HG03064 (cell line): ENCODE measurements at regions not wholly inside any gene's neighbourhood (a gene's known extent, or its start where the extent isn't known, plus 50 kb on each side); places are given as distances from the start of the nearest gene placed in this dataset.

ENCODE experiments used
- ATAC-seq: cut with Tn5 transposase; IDR thresholded peaks from one replicate; pipeline ENCODE4 v1.9.1; 2021; ENCODE audit warnings: low read depth; ENCODE audit not compliant: unreplicated experiment

- no peak for ATAC-seq
Observed at GRCh38 chr4:179447308-179447707, 2005.1 kb upstream of the AGA start.

DNA sequence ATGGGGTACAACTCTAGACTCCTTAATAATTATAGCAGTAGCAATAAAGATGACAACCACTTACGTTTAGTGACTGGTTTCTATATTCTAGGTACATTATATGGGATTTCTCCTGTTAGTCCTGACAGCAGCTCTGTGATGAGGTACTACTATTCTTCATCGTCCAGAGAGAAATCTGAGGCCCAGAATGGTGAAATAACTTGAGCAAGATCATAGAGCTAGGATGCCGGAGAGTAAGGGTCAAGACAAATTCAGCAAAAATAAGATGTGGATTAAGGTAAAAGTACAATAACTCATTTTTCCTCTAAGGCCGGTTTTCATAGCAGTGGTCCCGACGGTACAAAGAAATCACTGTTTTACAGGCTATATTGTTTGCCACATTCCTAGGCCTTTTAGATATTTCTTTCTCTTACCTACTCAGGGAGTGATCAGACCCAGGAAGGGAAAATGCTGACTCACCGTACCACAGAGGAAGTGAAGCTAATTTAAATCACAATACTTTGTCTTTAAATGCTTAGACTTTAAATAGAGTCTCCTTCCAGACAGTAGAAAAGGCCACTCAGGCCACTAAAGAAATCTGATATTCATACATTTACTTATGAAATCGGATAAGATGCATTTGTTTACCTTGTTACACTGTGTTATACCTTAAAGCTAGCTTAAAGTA lies 2023.0 kb upstream of the AGA start:
- ATAC-seq: no peak

GRCh38 chr4:179467878-179468277 lies 2025.6 kb upstream of the AGA start:
- ATAC-seq: no peak

DNA sequence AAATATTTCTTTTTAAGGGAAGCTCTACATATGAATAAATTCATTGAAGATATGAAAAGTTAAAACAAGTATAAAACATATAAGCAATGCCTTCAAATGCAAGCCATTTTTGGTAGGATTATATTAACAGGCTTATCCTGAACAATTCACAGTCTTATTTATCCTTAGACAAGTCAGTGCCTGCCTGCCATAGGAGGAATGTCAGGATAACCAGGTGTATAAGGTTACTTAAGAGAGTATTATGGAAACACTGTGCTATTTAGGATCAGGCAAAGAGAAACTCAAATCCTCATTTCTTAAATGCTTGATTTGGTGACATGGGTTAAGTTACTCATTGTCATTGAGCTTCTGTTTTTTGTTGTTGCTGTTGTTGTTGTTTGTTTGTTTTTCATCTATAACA lies 2029.9 kb upstream of the AGA start:
- no peak for ATAC-seq

GRCh38 chr4:179478608-179479007 lies 2036.4 kb upstream of the AGA start:
- no peak for ATAC-seq

- no peak for ATAC-seq
Observed at GRCh38 chr4:179485781-179486180, 2043.5 kb upstream of the AGA start.

GRCh38 chr4:179486570-179487335 lies 2044.5 kb upstream of the AGA start:
- ATAC-seq: no peak

DNA sequence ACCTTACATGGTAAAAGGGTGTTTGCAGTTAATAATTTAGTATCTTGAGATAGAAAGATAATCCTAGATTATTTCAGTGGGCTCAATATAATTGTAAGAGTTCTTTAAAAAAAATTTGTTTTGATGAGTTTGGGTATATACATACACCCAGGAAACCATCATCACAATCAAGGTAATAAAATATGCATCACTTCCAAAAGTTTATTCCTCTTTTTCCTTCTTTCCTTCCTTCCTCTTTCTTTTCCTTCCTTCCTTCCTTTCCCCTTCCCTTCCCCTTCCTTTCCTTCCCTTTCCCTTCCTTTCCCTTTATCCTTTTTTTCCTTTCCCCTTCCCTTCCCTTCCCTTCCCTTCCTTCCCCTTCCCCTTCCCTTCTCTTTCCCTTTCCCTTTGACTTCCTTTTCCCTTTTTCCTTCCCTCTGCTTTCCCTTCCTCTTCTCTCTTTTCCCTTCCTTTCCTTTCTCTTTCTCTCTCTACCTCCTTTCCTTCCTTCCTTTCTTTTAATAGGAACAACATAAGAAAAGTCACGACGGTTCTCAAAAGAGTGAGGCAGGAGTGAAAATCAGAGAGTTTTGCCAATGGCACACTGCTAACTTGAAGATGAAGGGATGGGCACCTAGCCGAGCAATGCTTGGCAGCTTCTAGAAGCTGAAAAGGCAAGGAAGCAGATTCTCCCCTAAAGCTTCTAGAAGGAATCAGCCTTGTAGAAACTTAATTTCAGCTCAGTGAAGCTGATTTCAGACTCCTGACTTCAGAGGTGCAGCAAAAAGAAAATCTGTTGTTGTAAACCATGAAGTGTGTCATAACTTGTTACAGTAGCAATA lies 2050.2 kb upstream of the AGA start:
- no peak for ATAC-seq

- ATAC-seq: no peak
Observed at GRCh38 chr4:179503976-179504375, 2061.7 kb upstream of the AGA start.

DNA sequence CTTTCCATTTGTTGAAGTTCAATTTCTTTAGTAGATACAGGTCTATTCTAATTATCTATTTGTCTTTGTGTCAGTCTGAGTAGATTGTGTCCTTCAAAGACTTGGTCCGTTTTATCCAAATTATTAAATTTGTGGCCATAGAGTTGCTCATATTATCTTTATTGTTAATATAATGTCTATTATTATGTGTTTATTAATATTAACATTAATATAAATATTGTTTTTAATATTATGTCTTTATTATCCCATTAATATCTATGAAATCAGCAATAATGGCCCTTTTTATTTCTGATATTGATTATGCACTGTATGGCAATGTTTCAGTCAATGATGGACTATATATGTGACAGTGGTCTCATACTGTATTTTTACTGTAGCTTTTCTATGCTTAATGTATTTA lies 2067.3 kb upstream of the AGA start:
- ATAC-seq: no peak

- no peak for ATAC-seq
Observed at GRCh38 chr4:179521952-179522351, 2079.7 kb upstream of the AGA start.

GRCh38 chr4:179530958-179531357 lies 2088.7 kb upstream of the AGA start:
- ATAC-seq: no peak

DNA sequence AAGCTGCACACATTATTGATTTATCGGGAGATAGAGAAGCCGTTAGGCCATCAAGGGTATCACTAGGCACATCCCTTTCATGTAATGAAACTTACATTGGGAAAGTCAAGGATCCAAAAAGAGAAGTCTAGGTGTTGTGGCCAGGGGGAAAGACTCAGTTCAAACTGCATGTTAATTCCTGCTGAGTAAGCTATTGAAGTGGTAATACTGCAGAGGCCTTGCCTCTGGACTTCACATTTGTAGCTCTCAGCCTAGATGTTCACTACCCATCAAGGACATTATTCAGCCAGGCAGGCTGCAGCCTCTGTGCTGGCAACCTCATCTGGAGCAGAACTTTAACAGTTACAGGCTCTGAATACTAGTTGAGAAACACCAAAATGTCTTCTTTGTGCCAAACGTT lies 2094.5 kb upstream of the AGA start:
- ATAC-seq: no peak

DNA sequence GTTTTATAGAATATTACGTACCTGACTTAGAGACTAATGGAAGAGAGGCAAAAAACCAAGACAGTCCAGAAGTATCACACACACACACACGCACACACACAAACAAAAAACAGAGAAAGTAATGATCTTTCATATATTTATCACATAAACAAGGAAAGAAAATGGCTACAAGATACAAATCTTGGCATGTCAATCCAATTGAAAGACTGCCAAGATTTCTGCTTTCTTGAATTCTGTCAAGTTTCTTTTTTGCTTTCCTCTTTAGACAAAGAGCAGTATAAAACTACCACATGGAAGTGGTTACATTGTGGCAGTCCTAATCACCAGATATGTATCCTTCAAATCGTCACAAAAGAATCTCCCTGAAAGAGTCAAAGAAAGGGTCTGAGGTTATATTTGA lies 2097.4 kb upstream of the AGA start:
- ATAC-seq: no peak

DNA sequence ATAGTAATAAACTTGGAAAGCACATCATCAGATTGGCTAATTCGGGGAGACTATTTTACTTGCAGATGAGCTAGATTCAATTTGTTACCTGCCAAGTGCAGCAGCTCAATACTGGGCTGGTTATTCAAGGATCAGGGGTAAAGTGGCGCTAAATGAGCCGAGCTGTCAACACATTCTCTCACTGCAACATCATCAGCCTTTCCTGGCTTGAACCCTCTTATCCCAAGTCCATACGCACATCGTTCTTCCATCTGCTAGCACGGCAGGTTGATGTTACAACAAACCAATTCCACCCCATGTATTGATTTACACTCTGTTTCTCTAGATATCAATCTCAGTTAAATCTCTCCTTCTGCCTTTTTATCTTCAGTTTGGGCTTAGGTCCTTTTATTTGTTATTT lies 2101.5 kb upstream of the AGA start:
- no peak for ATAC-seq

GRCh38 chr4:179544496-179544895 lies 2102.3 kb upstream of the AGA start:
- no peak for ATAC-seq

DNA sequence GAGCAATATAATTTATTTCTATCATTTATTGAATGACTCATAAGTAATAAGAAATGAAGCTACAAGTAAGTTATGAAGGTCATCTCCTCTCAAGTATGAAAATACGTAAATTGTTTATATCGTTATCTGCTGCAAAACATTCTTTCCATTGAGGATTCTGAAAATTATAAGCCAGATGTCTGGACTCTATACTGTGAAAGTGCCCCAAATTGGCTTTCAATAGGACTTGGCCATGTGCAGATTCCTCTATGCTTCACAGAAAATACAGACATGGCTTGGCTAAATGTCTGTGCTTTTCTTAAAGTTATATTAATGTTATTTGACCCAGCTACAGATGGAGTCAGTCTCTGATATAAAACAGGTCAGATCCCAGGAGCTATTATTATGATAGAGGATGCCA lies 2109.9 kb upstream of the AGA start:
- no peak for ATAC-seq

DNA sequence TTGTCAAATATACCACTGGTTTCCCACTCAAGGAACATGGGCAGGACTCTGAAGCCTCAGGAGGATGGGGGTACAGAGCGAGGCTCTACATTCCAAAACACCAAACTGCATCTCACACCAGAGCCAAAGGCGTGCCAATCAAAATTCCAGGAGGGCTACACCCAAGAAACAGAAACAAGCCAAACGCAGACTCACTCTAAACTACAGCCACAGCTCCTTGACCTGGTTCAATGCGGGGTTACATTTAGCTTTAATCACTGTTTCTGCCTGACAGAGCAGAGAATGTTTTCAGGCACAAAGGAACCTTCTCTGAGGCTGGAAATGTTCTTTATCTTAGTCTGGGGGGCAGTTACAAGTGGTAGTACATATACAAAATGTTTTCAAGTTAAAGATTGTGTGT lies 2121.5 kb upstream of the AGA start:
- ATAC-seq: no peak

DNA sequence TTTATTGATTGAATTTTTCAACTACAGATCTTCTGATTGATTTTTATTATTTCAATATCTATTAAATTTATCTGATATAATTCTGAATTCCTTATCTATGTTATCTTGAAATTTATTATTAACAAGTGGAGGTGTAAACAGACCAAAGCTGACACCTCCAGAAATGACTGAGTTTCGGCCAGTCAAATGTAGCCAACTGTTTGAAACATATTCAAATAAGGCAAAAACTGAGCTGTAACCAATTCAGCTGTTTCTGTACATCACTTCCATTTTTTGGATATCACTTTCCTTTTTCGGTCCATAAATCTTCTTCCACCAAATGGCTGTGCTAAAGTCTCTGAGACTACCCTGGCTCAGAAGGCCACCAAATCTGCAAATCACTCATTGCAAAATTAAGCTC lies 2127.3 kb upstream of the AGA start:
- ATAC-seq: no peak

- no peak for ATAC-seq
Observed at GRCh38 chr4:179582164-179582905, 2140.1 kb upstream of the AGA start.

- ATAC-seq: no peak
Observed at GRCh38 chr4:179583221-179583620, 2141.0 kb upstream of the AGA start.
